ENCODE measurements at regions not wholly inside any gene's neighbourhood (a gene's known extent, or its start where the extent isn't known, plus 50 kb on each side); places are given as distances from the start of the nearest gene placed in this dataset.

DNA sequence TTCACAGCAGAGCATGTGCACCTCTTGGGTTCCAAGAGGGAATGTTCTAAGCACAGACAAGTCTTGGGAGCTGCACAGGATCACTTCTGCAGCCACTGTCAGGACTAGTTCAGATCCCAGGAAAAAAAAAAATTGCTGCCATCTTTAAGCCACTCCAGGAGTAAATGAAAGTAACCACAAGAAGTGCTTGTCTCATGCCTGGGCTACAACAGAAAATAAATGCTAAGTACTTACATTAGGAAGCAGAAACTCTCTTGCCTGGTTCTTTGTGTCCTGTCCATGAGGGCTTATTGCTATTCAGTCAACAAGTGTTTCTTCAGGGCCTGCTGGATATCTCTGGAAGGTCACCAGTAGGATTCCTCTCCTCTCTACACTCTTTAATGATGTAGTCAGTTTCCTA is 176.1 kb downstream of the KTN1 start:
- H3K36me3 ChIP-seq (replicated peaks), result no peaks in the 10 kb centered on the region
- DNase-seq (ENCODE audit: low spot score in 2 of 2), result no peak
- in situ Hi-C loops (cut with MboI; ENCODE audit: low sequenced_read_pairs), result no loop called here
- H3K27me3 ChIP-seq (ENCODE audit: low read depth), result no peaks in the 10 kb centered on the region
- H3K9me3 ChIP-seq, result no peaks in the 10 kb centered on the region
- H3K4me1 ChIP-seq, result peaks cover 23% of the 10 kb centered on the region
- H3K4me3 ChIP-seq, result no peak overlapping the region

DNA sequence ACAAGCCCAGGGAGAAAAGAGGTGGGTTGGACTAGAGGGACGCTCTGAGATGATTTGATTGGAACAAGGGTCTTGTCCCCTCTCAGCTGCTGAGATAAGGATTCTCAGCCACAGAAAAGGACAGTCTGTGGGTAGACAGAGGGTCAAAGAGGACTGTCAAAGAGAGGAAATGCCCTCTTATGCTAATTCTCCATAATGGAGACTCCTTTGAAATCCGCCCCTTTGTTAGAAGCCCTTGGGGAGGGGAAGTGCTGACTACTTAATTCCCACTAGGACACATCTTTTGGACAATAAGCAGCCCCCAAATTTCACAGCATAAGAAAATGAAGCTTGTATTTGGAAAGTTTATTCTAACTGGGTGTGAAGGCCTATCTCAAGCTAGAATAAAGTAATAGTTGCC is 176.6 kb downstream of the KTN1 start:
- in situ Hi-C loops (cut with MboI; ENCODE audit: low sequenced_read_pairs), result no loop called here
- no peak for DNase-seq (ENCODE audit: low spot score in 2 of 2)
- H3K27me3 ChIP-seq (ENCODE audit: low read depth), result no peaks in the 10 kb centered on the region

DNA sequence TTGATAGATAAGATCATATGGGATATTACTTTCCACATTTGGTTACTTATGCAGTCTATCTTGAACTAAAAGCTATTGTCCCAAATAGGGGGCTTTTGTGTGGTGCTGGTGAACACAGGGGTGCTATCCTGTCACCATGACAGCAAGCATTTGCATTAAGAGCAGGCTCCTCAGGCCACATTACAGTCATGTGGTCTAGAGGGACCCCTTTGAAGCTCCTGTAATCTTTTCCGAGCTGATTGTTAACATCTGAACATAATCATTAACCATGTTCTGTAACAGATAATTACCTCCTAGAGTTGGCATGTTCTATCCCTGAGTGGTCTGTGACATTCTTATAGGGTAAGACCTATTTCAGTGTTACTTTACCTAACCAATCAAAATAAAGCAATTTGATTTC is 178.8 kb downstream of the KTN1 start:
- Histone ChIP-seq H3K36me3 (replicated peaks) (no peaks in the 10 kb centered on the region), H3K9me3 (no peaks in the 10 kb centered on the region), H3K4me1 (peaks cover 8% of the 10 kb centered on the region), H3K27me3 (ENCODE audit: low read depth) (no peaks in the 10 kb centered on the region), H3K4me3 (no peak overlapping the region)
- DNase-seq (ENCODE audit: low spot score in 2 of 2), result no peak
- in situ Hi-C loops (cut with MboI; ENCODE audit: low sequenced_read_pairs), result no loop called here

More for the DNA sequence above, 176.6 kb downstream of the KTN1 start:
- H3K4me3 ChIP-seq, result no peak overlapping the region
- no peaks in the 10 kb centered on the region for H3K9me3 ChIP-seq
- peaks cover 23% of the 10 kb centered on the region for H3K4me1 ChIP-seq
- no peaks in the 10 kb centered on the region for H3K36me3 ChIP-seq (replicated peaks)

DNA sequence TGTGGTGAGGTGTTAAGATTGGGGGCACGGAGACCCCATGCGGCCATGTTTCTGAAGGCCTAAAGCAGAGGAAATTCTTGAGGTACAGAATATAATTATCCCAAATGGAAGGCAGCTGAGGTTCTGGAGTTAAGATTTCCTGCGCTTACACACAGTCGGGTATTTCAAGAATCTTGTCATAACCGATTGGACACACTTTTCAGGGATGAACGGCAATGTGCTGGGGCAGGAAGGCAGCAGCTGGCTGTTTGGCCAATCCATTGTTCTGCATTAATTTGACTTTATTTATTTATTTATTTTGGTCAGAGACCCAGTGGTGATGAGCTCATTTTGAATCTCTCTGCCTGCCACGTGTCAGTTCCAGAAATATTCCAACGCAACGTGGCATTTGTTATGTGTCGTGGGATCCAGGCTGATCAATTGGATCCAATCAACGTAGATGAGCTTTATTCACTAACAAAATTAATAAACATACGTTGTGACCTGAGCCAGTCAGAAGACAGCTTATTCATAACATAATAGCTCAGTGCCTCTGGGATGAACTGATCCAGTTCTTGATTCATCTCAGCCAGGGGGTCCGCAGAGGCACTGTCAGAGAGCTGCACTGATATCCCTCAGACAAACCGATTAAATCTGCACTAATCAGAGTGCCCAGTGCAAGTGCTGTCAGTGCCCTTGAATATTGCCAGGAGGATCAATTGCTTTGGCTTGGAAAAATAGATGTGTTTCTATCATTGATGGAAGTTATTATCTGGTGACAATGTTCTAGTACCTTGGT is 181.0 kb downstream of the KTN1 start:
- Histone ChIP-seq H3K27me3 (ENCODE audit: low read depth) (no peaks in the 10 kb centered on the region), H3K36me3 (replicated peaks) (no peaks in the 10 kb centered on the region), H3K4me3 (no peak overlapping the region), H3K9me3 (no peaks in the 10 kb centered on the region), H3K4me1 (peaks cover 8% of the 10 kb centered on the region)
- in situ Hi-C loops (cut with MboI; ENCODE audit: low sequenced_read_pairs), result no loop called here
- no peak for DNase-seq (ENCODE audit: low spot score in 2 of 2)

DNA sequence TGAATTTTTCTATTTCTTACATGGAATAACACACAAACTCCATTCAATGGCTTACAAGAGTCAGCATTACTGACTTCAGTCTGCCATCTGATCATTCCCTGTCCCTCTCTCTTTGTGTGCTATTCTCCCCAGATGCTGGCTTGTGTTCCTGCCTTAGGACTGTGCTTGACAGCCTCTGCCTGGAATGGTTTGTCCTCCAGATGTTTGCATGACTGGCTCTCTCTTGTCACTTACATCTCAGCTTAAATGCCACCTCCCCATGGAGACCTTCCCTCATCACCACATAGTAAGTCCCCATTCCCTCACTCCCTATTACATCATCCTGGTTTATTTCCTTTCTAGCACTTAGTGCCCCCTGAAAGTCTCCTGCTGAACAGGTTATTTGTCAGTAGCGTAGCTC is 181.6 kb downstream of the KTN1 start:
- in situ Hi-C loops (cut with MboI; ENCODE audit: low sequenced_read_pairs), result no loop called here
- no peak for DNase-seq (ENCODE audit: low spot score in 2 of 2)
- H3K9me3 ChIP-seq, result no peaks in the 10 kb centered on the region

DNA sequence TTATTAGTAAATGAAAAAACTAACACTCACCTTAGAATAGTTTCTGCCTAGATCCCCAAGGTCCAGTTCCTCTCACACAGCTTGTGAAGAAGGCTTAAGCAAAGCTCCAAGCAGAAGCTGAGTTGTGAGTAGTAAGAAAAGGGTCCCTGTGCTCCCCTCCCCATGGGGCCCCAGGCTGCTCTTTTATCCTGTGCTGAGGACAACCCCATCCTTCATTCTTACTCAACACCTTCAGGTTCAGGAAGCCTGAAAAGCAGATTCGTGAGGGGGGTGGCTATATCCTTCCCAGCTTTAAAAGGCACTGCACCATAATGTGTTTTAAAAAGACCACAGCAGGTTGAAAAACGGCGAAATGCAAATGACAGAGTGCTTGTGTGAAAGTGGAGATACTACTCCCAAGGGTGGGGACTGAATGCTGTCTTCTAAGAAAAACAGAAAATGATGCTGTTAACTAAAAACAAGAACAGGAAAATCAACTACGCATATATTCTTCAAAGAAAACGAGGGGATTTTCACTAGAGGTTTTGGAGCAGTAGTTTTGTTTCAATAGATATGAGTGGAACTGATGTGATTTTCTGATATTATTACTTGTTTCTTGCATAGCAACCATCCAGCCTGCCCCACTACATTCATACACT is 182.7 kb downstream of the KTN1 start:
- in situ Hi-C loops (cut with MboI; ENCODE audit: low sequenced_read_pairs), result no loop called here
- no peaks in the 10 kb centered on the region for H3K36me3 ChIP-seq (replicated peaks)
- DNase-seq (ENCODE audit: low spot score in 2 of 2), result no peak
- H3K9me3 ChIP-seq, result no peaks in the 10 kb centered on the region
- H3K4me1 ChIP-seq, result peaks cover 8% of the 10 kb centered on the region
- no peaks in the 10 kb centered on the region for H3K27me3 ChIP-seq (ENCODE audit: low read depth)
- no peak overlapping the region for H3K4me3 ChIP-seq

More for the DNA sequence above, 181.6 kb downstream of the KTN1 start:
- H3K4me3 ChIP-seq, result no peak overlapping the region
- H3K4me1 ChIP-seq, result peaks cover 8% of the 10 kb centered on the region
- no peaks in the 10 kb centered on the region for H3K36me3 ChIP-seq (replicated peaks)
- no peaks in the 10 kb centered on the region for H3K27me3 ChIP-seq (ENCODE audit: low read depth)

DNA sequence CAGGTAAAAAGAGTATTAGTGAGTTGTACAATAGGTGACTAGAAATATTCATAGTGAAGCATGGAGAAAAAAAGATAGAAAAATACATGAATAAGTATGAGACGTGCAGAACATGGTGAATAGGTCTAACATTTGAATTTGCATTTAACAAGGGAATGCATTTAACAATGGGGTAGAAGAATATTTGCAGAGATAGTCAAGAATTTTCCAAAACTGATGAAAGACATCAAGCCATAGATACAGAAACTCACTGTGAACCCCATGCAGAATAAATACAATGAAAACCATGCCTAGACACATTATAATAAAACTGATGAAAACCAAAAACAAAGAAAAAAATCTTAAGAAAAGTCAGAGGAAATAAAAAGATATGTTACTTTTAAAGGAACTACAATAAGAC is 184.8 kb downstream of the KTN1 start:
- Histone ChIP-seq H3K36me3 (replicated peaks) (no peaks in the 10 kb centered on the region), H3K27me3 (ENCODE audit: low read depth) (no peaks in the 10 kb centered on the region), H3K4me3 (no peak overlapping the region), H3K4me1 (no peaks in the 10 kb centered on the region), H3K9me3 (no peaks in the 10 kb centered on the region)
- in situ Hi-C loops (cut with MboI; ENCODE audit: low sequenced_read_pairs), result no loop called here
- DNase-seq (ENCODE audit: low spot score in 2 of 2), result no peak

DNA sequence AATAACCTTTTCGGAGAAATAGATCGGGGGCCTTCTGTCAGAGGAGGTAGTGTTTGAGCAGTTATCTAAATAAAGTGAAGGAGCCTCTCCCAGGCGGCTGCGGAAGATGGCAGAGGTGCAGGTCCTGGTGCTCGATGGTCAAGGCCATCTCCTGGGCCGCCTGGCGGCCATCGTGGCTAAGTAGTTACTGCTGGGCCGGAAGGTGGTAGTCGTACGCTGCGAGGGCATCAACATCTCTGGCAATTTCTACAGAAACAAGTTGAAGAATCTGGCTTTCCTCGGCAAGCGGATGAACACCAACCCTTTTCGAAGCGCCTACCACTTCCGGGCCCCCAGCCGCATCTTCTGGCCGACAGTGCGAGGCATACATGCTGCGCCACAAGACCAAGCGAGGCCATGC is 186.1 kb downstream of the KTN1 start:
- no peak for DNase-seq (ENCODE audit: low spot score in 2 of 2)
- in situ Hi-C loops (cut with MboI; ENCODE audit: low sequenced_read_pairs), result no loop called here

DNA sequence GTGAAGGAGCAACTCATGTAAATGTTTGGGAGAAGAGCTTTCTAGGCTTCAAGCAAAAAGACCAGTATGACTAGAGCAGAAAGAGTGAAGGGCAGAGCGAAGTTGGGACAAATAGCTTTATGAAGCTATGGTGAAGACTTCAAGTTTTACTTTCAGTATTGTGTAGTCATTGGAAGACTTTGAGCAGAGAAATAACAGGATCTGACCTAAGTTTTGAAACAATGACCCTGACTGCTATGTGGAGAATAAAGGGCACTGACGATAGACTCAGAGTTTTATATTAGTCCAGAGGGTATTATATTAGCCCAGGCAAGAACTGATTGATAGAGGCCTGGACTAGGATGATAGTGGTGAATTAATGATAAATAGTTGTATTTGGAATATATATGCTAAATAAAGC is 187.3 kb downstream of the KTN1 start:
- Histone ChIP-seq H3K4me1 (no peaks in the 10 kb centered on the region), H3K4me3 (no peak overlapping the region), H3K9me3 (no peaks in the 10 kb centered on the region), H3K36me3 (replicated peaks) (no peaks in the 10 kb centered on the region), H3K27me3 (ENCODE audit: low read depth) (no peaks in the 10 kb centered on the region)
- DNase-seq (ENCODE audit: low spot score in 2 of 2), result no peak
- in situ Hi-C loops (cut with MboI; ENCODE audit: low sequenced_read_pairs), result no loop called here

More for the DNA sequence above, 186.1 kb downstream of the KTN1 start:
- no peaks in the 10 kb centered on the region for H3K9me3 ChIP-seq
- no peak overlapping the region for H3K4me3 ChIP-seq
- H3K36me3 ChIP-seq (replicated peaks), result no peaks in the 10 kb centered on the region
- H3K4me1 ChIP-seq, result no peaks in the 10 kb centered on the region
- H3K27me3 ChIP-seq (ENCODE audit: low read depth), result no peaks in the 10 kb centered on the region

DNA sequence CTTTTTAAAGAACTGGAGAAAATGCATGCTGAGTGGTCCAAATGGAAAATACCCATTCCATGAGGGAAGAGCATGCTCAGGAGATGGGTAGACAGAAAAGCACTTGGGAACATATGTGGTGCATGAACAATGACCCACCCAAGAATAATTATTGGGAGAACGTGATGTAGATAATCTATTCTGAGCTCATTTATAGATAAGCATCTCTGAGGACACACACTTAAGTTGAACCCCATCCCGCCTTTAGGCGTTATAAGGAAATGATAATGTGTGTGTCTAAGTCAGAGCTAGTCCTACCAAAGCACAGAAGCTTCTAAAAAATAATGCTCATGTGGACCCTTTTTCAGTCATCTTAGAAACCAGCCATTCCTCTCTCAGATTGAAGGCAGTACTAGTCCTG is 189.9 kb downstream of the KTN1 start:
- DNase-seq (ENCODE audit: low spot score in 2 of 2), result no peak
- H3K9me3 ChIP-seq, result no peaks in the 10 kb centered on the region
- H3K4me3 ChIP-seq, result no peak overlapping the region
- H3K36me3 ChIP-seq (replicated peaks), result no peaks in the 10 kb centered on the region
- H3K27me3 ChIP-seq (ENCODE audit: low read depth), result no peaks in the 10 kb centered on the region
- in situ Hi-C loops (cut with MboI; ENCODE audit: low sequenced_read_pairs), result no loop called here
- H3K4me1 ChIP-seq, result no peaks in the 10 kb centered on the region

DNA sequence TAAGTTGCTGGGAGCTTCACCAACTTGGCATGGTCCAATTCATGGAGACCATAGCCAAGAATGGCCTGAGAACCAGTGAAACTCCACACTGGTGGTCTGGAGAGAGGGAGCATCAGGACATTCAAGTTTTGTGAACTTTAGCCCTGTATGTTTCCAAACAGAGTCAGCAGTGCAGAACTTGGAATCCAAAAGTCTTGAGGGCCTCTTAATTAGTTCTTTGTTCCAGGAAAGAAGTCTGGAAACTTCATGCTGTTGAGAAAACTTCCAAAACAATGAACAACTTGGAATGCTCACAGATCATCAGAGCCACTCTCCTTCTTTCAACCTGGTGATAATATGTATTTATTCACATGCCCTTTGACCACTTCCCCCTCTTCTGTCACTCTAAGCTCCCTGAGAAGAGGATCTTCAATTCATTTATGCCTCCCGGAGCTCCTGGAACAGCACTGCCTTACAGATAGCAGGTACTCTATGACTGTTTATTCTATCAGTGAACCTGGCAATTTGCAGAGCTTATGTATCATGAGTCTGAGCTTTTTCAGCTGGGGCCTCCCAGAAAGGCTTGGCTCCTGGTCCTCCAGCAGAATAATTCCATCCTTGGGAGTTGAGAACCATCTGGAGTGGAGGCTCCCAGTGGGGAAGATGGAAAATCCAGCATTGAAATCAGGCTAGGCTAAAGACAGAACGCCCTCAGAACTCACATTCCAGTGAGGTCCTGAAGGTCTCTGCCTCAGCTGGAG is 191.4 kb downstream of the KTN1 start:
- Histone ChIP-seq H3K4me3 (no peak overlapping the region), H3K9me3 (no peaks in the 10 kb centered on the region), H3K27me3 (ENCODE audit: low read depth) (no peaks in the 10 kb centered on the region), H3K36me3 (replicated peaks) (no peaks in the 10 kb centered on the region), H3K4me1 (no peaks in the 10 kb centered on the region)
- in situ Hi-C loops (cut with MboI; ENCODE audit: low sequenced_read_pairs), result no loop called here
- DNase-seq (ENCODE audit: low spot score in 2 of 2), result no peak

DNA sequence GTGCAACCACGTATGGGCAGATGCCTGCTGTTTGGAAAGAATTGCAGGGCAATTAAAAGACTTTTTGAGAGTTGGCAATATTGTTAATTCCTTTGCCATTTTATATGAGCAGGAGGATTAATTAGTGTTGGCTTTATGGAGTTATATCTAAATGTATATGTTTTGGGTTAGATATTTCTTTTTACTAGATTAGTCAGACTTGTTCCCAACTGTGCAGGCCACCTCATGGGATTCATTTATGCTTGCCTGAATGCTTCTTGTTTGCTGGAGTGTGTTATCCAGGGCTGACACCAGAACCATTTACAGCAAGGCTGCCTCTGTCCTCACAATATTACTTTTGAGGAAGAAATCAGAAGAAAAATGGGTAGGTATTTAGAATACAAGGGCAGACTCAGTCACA is 192.5 kb downstream of the KTN1 start:
- no peak for DNase-seq (ENCODE audit: low spot score in 2 of 2)
- Histone ChIP-seq H3K36me3 (replicated peaks) (no peaks in the 10 kb centered on the region), H3K4me1 (no peaks in the 10 kb centered on the region), H3K4me3 (no peak overlapping the region), H3K9me3 (no peaks in the 10 kb centered on the region), H3K27me3 (ENCODE audit: low read depth) (no peaks in the 10 kb centered on the region)
- in situ Hi-C loops (cut with MboI; ENCODE audit: low sequenced_read_pairs), result no loop called here

DNA sequence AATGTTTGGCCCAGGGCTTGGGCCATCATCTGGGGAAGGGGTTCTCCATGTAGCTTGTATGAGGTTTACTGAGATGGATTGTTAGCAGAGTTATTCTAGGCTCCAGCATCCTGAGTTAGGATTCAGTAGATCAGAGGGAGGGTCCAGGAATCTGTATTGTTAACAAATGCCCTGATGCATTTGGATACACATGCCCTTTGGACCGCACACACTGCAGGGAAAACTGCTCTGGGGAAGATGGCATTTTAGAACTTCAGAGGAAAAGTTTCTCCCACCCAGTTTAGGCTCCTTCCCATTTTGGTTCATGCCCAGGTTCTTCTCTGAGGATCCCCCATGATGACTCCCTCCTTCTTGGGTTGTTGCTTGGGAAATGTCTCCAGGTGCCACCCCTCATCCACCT is 193.3 kb downstream of the KTN1 start:
- in situ Hi-C loops (cut with MboI; ENCODE audit: low sequenced_read_pairs), result no loop called here
- H3K36me3 ChIP-seq (replicated peaks), result no peaks in the 10 kb centered on the region
- no peak overlapping the region for H3K4me3 ChIP-seq
- H3K4me1 ChIP-seq, result no peaks in the 10 kb centered on the region
- H3K27me3 ChIP-seq (ENCODE audit: low read depth), result no peaks in the 10 kb centered on the region
- DNase-seq (ENCODE audit: low spot score in 2 of 2), result no peak
- no peaks in the 10 kb centered on the region for H3K9me3 ChIP-seq

DNA sequence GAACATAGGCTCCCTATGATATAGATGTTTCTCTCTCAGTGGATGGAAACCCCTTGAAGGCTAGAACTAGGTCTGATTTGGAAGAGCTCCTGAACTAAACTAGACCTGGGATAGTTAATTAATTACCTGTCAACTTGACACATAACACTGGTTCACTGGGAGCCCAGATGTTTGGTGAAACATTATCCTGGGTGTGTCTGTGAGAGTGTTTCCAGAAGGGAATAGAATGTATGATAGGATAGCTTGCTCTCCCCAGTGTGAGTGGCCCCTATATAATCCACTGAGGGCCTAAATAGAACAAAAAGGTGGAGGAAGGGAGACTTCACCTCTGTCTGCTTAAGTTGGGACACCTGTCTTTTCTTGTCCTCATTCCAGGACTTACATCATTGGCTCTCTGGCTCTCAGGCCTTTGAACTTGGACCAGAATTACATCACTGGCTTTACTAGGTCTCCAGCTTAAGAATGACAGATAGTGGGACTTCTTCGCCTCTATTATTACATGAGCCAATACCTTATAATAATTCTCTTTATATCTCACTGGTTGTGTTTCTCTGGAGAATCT is 194.1 kb downstream of the KTN1 start:
- no peaks in the 10 kb centered on the region for H3K27me3 ChIP-seq (ENCODE audit: low read depth)
- no peaks in the 10 kb centered on the region for H3K4me1 ChIP-seq
- no peak for DNase-seq (ENCODE audit: low spot score in 2 of 2)
- no peaks in the 10 kb centered on the region for H3K9me3 ChIP-seq
- H3K36me3 ChIP-seq (replicated peaks), result no peaks in the 10 kb centered on the region
- H3K4me3 ChIP-seq, result no peak overlapping the region
- in situ Hi-C loops (cut with MboI; ENCODE audit: low sequenced_read_pairs), result no loop called here
